Prostate gland (tissue), 2 donors: ENCODE measurements at regions not wholly inside any gene's neighbourhood (a gene's known extent, or its start where the extent isn't known, plus 50 kb on each side); places are given as distances from the start of the nearest gene placed in this dataset.

Source experiments
- DNase-seq: peaks from one replicate; pipeline ENCODE4 v3.0.0-alpha.2; 2019; ENCODE audit warnings: low spot score
- H3K27ac ChIP-seq, 2 donors: fragments of 200-600 bp; sonication (generic); 2 replicates each; pipeline ENCODE4 v1.5.1; 2017 to 2019
- H3K27me3 ChIP-seq: fragments of 200-600 bp; sonication (generic); replicated peaks from 2 replicates; pipeline ENCODE4 v1.5.1; 2019; ENCODE audit not compliant: insufficient read depth
- H3K36me3 ChIP-seq, 2 donors: fragments of 200-600 bp; sonication (generic); 1 replicate in 1 of 2; 2 replicates in 1 of 2; pipeline versions ENCODE4 v1.5.1 to v1.8.1; 2017 to 2019
- H3K4me1 ChIP-seq: fragments of 200-600 bp; sonication (generic); replicated peaks from 2 replicates; pipeline ENCODE4 v1.5.1; 2019
- H3K4me3 ChIP-seq, 2 donors: fragments of 200-600 bp; sonication (generic); 2 replicates each; pipeline ENCODE4 v1.5.1; 2017 to 2019
- H3K9me3 ChIP-seq: fragments of 200-600 bp; sonication (generic); 2 replicates; pipeline ENCODE4 v1.5.1; 2017
- CTCF ChIP-seq, 4 experiments: fragments of 200-600 bp in 2 of 4; fragments of 450-650 bp in 2 of 4; sonication (generic) in 2 of 4; IDR thresholded peaks; 1 replicate in 3 of 4; 2 replicates in 1 of 4; pipeline ENCODE4 v1.5.1; 2016 to 2019; ENCODE audit warnings: antibody characterized with exemption in 4 of 4, mild to moderate bottlenecking in 2 of 4, moderate library complexity in 2 of 4
- POLR2A ChIP-seq: fragments of 450-650 bp; IDR thresholded peaks from one replicate; pipeline ENCODE4 v1.6.1; 2016; ENCODE audit warnings: antibody characterized with exemption, mild to moderate bottlenecking
- POLR2AphosphoS5 ChIP-seq: sonication (generic); formaldehyde crosslinking; IDR thresholded peaks from one replicate; pipeline ENCODE4 v1.6.1; 2017; ENCODE audit warnings: antibody characterized with exemption
- WGBS: methylation state at CpG from one replicate; pipeline ENCODE4 v1.1.5; 2018; 5-methylcytosine and 5-hydroxymethylcytosine counted together
- intact Hi-C: fragments of 100-400 bp; cut with DNase I; formaldehyde crosslinking; loops from one replicate; pipeline ENCODE4 v1.14.2; 2022

- TF ChIP-seq POLR2AphosphoS5 (no peak), CTCF (IDR thresholded peaks at IDR 0.05) (no peak)
- no peak overlapping the region for H3K27ac ChIP-seq
- H3K27me3 ChIP-seq: no peaks in the 10 kb centered on the region
- H3K9me3 ChIP-seq: no peaks in the 10 kb centered on the region
- H3K36me3 ChIP-seq: no peaks in the 10 kb centered on the region
- peaks cover 3% of the 10 kb centered on the region for H3K4me1 ChIP-seq
- 92% methylated on average over 3 of the region's 3 CpGs for WGBS
- intact Hi-C loops: no loop called here
- no peak for DNase-seq
- no peak overlapping the region for H3K4me3 ChIP-seq
Measured at GRCh38 chr1:185402930-185403329, 85.9 kb upstream of the IVNS1ABP start.

- TF ChIP-seq POLR2AphosphoS5 (no peak), CTCF (IDR thresholded peaks at IDR 0.05) (no peak), POLR2A (no peak)
- Histone ChIP-seq H3K4me3 (no peak overlapping the region), H3K27ac (no peak overlapping the region), H3K4me1 (peaks cover 3% of the 10 kb centered on the region), H3K36me3 (no peaks in the 10 kb centered on the region), H3K9me3 (no peaks in the 10 kb centered on the region), H3K27me3 (no peaks in the 10 kb centered on the region)
- intact Hi-C loops: no loop called here
- DNase-seq: no peak
- WGBS: 87% methylated on average over 3 of the region's 3 CpGs
Measured at GRCh38 chr1:185401019-185401418, 84.0 kb upstream of the IVNS1ABP start.

GRCh38 chr1:185400052-185400451 lies 83.0 kb upstream of the IVNS1ABP start:
- intact Hi-C loops: no loop called here
- H3K36me3 ChIP-seq: no peaks in the 10 kb centered on the region
- H3K27me3 ChIP-seq: no peaks in the 10 kb centered on the region
- no peak overlapping the region for H3K4me3 ChIP-seq
- no peak for DNase-seq
- H3K4me1 ChIP-seq: no peaks in the 10 kb centered on the region
- H3K9me3 ChIP-seq: no peaks in the 10 kb centered on the region
- TF ChIP-seq CTCF (IDR thresholded peaks at IDR 0.05): no peak
- TF ChIP-seq POLR2AphosphoS5: no peak
- no peak for TF ChIP-seq POLR2A
- H3K27ac ChIP-seq: no peak overlapping the region
- 97% methylated on average over 1 of the region's 1 CpG for WGBS

GRCh38 chr1:185398599-185398998 lies 81.6 kb upstream of the IVNS1ABP start:
- intact Hi-C loops: no loop called here
- DNase-seq: no peak
- no peaks in the 10 kb centered on the region for H3K9me3 ChIP-seq

GRCh38 chr1:185398022-185398421 lies 81.0 kb upstream of the IVNS1ABP start:
- Histone ChIP-seq H3K9me3 (no peaks in the 10 kb centered on the region), H3K36me3 (no peaks in the 10 kb centered on the region), H3K27me3 (no peaks in the 10 kb centered on the region), H3K4me1 (no peaks in the 10 kb centered on the region), H3K4me3 (no peak overlapping the region), H3K27ac (no peak overlapping the region)
- DNase-seq: no peak
- WGBS: 98% methylated on average over 2 of the region's 2 CpGs
- intact Hi-C loops: no loop called here
- no peak for TF ChIP-seq POLR2AphosphoS5
- no peak for TF ChIP-seq POLR2A
- no peak for TF ChIP-seq CTCF (IDR thresholded peaks at IDR 0.05)

More at GRCh38 chr1:185398599-185398998, 81.6 kb upstream of the IVNS1ABP start:
- no peaks in the 10 kb centered on the region for H3K36me3 ChIP-seq
- TF ChIP-seq CTCF (IDR thresholded peaks at IDR 0.05) (no peak), POLR2A (no peak)
- H3K4me3 ChIP-seq: no peak overlapping the region
- H3K27ac ChIP-seq: no peak overlapping the region
- no peaks in the 10 kb centered on the region for H3K27me3 ChIP-seq
- H3K4me1 ChIP-seq: no peaks in the 10 kb centered on the region
